ENCODE measurements at regions not wholly inside any gene's neighbourhood (a gene's known extent, or its start where the extent isn't known, plus 50 kb on each side); places are given as distances from the start of the nearest gene placed in this dataset.
"Not testable (repeated sequence)": the region's sequence is repeated elsewhere in the genome, so short reads cannot be mapped to it uniquely, and the experiment has no call there.

- H3K4me1 ChIP-seq (ENCODE audit: control insufficient read depth in 2 of 2, insufficient read depth in 2 of 2, low read length in 1 of 2) = no peaks in the 10 kb centered on the region
- no peak overlapping the region for H3K4me3 ChIP-seq (ENCODE audit: low read depth in 1 of 2, low read length in 2 of 2)
- WGBS, 2 donors = 85 to 93% methylated on average over 4 of the region's 4 CpGs
- H3K36me3 ChIP-seq (ENCODE audit: control insufficient read depth in 2 of 2, insufficient read depth in 2 of 2, low read length in 1 of 2) = no peaks in the 10 kb centered on the region
- H3K27ac ChIP-seq (ENCODE audit: low read depth in 2 of 2, low read length in 1 of 2) = no peak overlapping the region
- no peaks in the 10 kb centered on the region for H3K9me3 ChIP-seq (ENCODE audit: control insufficient read depth in 2 of 2, insufficient read depth in 1 of 2, low read depth in 1 of 2, low read length in 1 of 2)
- H3K27me3 ChIP-seq (ENCODE audit: control insufficient read depth in 1 of 2, insufficient read depth in 2 of 2, low read length in 2 of 2) = no peaks in the 10 kb centered on the region
Observed at GRCh38 chr6:125647391-125647790, 102.0 kb upstream of the HEY2 start.

DNA sequence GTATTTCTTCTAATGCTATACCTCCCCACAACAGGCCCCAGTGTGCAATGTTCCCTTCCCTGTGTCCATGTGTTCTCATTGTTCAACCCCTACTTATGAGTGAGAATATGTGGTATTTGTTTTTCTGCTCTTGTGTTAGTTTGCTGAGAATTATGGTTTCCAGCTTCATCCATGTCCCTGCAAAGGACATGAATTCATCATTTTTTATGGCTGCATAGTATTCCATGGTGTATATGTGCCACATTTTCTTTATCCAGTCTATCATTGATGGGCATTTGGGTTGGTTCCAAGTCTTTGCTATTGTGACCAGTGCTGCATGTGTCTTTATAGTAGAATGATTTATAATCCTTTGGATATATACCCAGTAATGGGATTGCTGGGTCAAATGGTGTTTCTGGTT lies 95.7 kb upstream of the HEY2 start:
- H3K9me3 ChIP-seq (ENCODE audit: control insufficient read depth in 2 of 2, insufficient read depth in 1 of 2, low read depth in 1 of 2, low read length in 1 of 2); H3K4me3 ChIP-seq (ENCODE audit: low read depth in 1 of 2, low read length in 2 of 2); H3K27ac ChIP-seq (ENCODE audit: low read depth in 2 of 2, low read length in 1 of 2); H3K36me3 ChIP-seq (ENCODE audit: control insufficient read depth in 2 of 2, insufficient read depth in 2 of 2, low read length in 1 of 2); H3K4me1 ChIP-seq (ENCODE audit: control insufficient read depth in 2 of 2, insufficient read depth in 2 of 2, low read length in 1 of 2); H3K27me3 ChIP-seq (ENCODE audit: control insufficient read depth in 1 of 2, insufficient read depth in 2 of 2, low read length in 2 of 2): not testable (repeated sequence)

GRCh38 chr6:125655511-125655910 lies 93.9 kb upstream of the HEY2 start:
- WGBS, 2 donors = 67 to 72% methylated on average over 1 of the region's 1 CpG
- Histone ChIP-seq H3K27ac (ENCODE audit: low read depth in 2 of 2, low read length in 1 of 2) (no peak overlapping the region), H3K27me3 (ENCODE audit: control insufficient read depth in 1 of 2, insufficient read depth in 2 of 2, low read length in 2 of 2) (no peaks in the 10 kb centered on the region), H3K4me3 (ENCODE audit: low read depth in 1 of 2, low read length in 2 of 2) (no peak overlapping the region), H3K4me1 (ENCODE audit: control insufficient read depth in 2 of 2, insufficient read depth in 2 of 2, low read length in 1 of 2) (no peaks in the 10 kb centered on the region), H3K9me3 (ENCODE audit: control insufficient read depth in 2 of 2, insufficient read depth in 1 of 2, low read depth in 1 of 2, low read length in 1 of 2) (no peaks in the 10 kb centered on the region), H3K36me3 (ENCODE audit: control insufficient read depth in 2 of 2, insufficient read depth in 2 of 2, low read length in 1 of 2) (no peaks in the 10 kb centered on the region)

GRCh38 chr6:125656287-125656870 lies 93.1 kb upstream of the HEY2 start:
- Histone ChIP-seq H3K9me3 (ENCODE audit: control insufficient read depth in 2 of 2, insufficient read depth in 1 of 2, low read depth in 1 of 2, low read length in 1 of 2) (no peaks in the 10 kb centered on the region), H3K4me3 (ENCODE audit: low read depth in 1 of 2, low read length in 2 of 2) (no peak overlapping the region), H3K27me3 (ENCODE audit: control insufficient read depth in 1 of 2, insufficient read depth in 2 of 2, low read length in 2 of 2) (no peaks in the 10 kb centered on the region), H3K27ac (ENCODE audit: low read depth in 2 of 2, low read length in 1 of 2) (no peak overlapping the region), H3K36me3 (ENCODE audit: control insufficient read depth in 2 of 2, insufficient read depth in 2 of 2, low read length in 1 of 2) (no peaks in the 10 kb centered on the region), H3K4me1 (ENCODE audit: control insufficient read depth in 2 of 2, insufficient read depth in 2 of 2, low read length in 1 of 2) (no peaks in the 10 kb centered on the region)
- WGBS, 2 donors = 47 to 53% methylated on average over 5 of the region's 5 CpGs

GRCh38 chr6:125658136-125658535 lies 91.3 kb upstream of the HEY2 start:
- H3K4me1 ChIP-seq (ENCODE audit: control insufficient read depth in 2 of 2, insufficient read depth in 2 of 2, low read length in 1 of 2) = no peaks in the 10 kb centered on the region
- 78 to 82% methylated on average over 5 of the region's 5 CpGs for WGBS, 2 donors
- H3K27me3 ChIP-seq (ENCODE audit: control insufficient read depth in 1 of 2, insufficient read depth in 2 of 2, low read length in 2 of 2) = no peaks in the 10 kb centered on the region
- H3K36me3 ChIP-seq (ENCODE audit: control insufficient read depth in 2 of 2, insufficient read depth in 2 of 2, low read length in 1 of 2) = no peaks in the 10 kb centered on the region
- no peak overlapping the region for H3K4me3 ChIP-seq (ENCODE audit: low read depth in 1 of 2, low read length in 2 of 2)
- no peak overlapping the region for H3K27ac ChIP-seq (ENCODE audit: low read depth in 2 of 2, low read length in 1 of 2)
- H3K9me3 ChIP-seq (ENCODE audit: control insufficient read depth in 2 of 2, insufficient read depth in 1 of 2, low read depth in 1 of 2, low read length in 1 of 2) = no peaks in the 10 kb centered on the region

DNA sequence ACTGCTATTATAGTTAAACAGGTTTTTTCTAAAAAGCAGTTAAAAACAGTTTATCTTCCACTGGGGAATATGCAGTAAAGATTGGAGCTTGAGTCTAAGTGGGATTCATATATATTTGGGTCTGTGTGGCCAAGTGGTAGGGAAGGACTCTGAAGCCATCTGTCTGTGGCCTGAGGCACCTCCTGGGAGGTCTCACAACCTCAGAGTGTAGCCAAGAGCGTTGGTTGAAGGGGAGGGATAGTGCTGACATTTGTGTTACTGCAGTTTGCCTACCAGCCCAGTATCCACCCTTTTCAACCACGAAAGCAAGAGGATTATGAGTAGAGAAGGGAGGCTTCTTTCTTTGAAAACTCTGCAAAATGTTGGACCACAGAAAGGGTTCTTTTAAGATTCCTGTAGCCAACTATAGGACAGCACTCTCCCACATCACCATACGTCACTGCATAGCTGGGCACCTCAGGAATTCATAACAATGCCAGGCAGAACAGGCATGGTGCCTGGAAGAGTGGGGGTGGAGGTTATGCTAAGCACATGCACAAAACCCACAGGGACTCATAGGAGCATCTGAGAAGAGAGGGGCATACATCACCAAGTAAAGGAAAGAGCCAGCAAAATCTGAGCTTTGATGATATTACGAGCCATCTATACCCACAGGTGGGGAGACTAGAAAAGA lies 90.5 kb upstream of the HEY2 start:
- Histone ChIP-seq H3K36me3 (ENCODE audit: control insufficient read depth in 2 of 2, insufficient read depth in 2 of 2, low read length in 1 of 2) (no peaks in the 10 kb centered on the region), H3K9me3 (ENCODE audit: control insufficient read depth in 2 of 2, insufficient read depth in 1 of 2, low read depth in 1 of 2, low read length in 1 of 2) (no peaks in the 10 kb centered on the region), H3K4me1 (ENCODE audit: control insufficient read depth in 2 of 2, insufficient read depth in 2 of 2, low read length in 1 of 2) (no peaks in the 10 kb centered on the region), H3K27me3 (ENCODE audit: control insufficient read depth in 1 of 2, insufficient read depth in 2 of 2, low read length in 2 of 2) (no peaks in the 10 kb centered on the region), H3K27ac (ENCODE audit: low read depth in 2 of 2, low read length in 1 of 2) (no peak overlapping the region), H3K4me3 (ENCODE audit: low read depth in 1 of 2, low read length in 2 of 2) (no peak overlapping the region)
- 66 to 73% methylated on average over 4 of the region's 4 CpGs for WGBS, 2 donors

GRCh38 chr6:125659887-125660286 lies 89.5 kb upstream of the HEY2 start:
- WGBS, 2 donors = 91 to 98% methylated on average over 1 of the region's 1 CpG
- no peak overlapping the region for H3K27ac ChIP-seq (ENCODE audit: low read depth in 2 of 2, low read length in 1 of 2)
- H3K9me3 ChIP-seq (ENCODE audit: control insufficient read depth in 2 of 2, insufficient read depth in 1 of 2, low read depth in 1 of 2, low read length in 1 of 2) = no peaks in the 10 kb centered on the region
- no peaks in the 10 kb centered on the region for H3K4me1 ChIP-seq (ENCODE audit: control insufficient read depth in 2 of 2, insufficient read depth in 2 of 2, low read length in 1 of 2)
- H3K27me3 ChIP-seq (ENCODE audit: control insufficient read depth in 1 of 2, insufficient read depth in 2 of 2, low read length in 2 of 2) = no peaks in the 10 kb centered on the region
- no peak overlapping the region for H3K4me3 ChIP-seq (ENCODE audit: low read depth in 1 of 2, low read length in 2 of 2)
- H3K36me3 ChIP-seq (ENCODE audit: control insufficient read depth in 2 of 2, insufficient read depth in 2 of 2, low read length in 1 of 2) = no peaks in the 10 kb centered on the region

DNA sequence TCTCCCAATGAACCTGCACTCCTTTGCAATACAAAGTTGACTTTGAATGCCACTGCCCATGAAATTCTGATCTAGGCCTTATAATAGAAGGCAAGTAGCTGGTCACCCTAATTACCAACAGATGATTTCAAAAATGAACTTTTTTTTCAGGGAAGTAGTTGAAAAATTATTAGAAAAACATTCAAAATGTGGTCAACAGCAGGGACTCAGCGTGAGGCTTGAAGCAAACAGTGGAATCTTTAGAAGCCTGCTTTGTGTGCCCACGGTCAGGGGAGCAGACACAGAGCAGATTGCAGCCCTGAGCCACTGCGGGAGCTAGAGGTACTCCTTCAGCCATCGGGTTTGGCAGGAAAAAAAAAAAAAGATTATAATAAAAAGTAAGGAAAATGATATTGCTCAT lies 87.1 kb upstream of the HEY2 start:
- Histone ChIP-seq H3K27ac (ENCODE audit: low read depth in 2 of 2, low read length in 1 of 2) (no peak overlapping the region), H3K9me3 (ENCODE audit: control insufficient read depth in 2 of 2, insufficient read depth in 1 of 2, low read depth in 1 of 2, low read length in 1 of 2) (no peaks in the 10 kb centered on the region), H3K4me1 (ENCODE audit: control insufficient read depth in 2 of 2, insufficient read depth in 2 of 2, low read length in 1 of 2) (no peaks in the 10 kb centered on the region), H3K36me3 (ENCODE audit: control insufficient read depth in 2 of 2, insufficient read depth in 2 of 2, low read length in 1 of 2) (no peaks in the 10 kb centered on the region), H3K27me3 (ENCODE audit: control insufficient read depth in 1 of 2, insufficient read depth in 2 of 2, low read length in 2 of 2) (no peaks in the 10 kb centered on the region), H3K4me3 (ENCODE audit: low read depth in 1 of 2, low read length in 2 of 2) (no peak overlapping the region)
- WGBS, 2 donors = 58 to 73% methylated on average over 4 of the region's 4 CpGs

GRCh38 chr6:125665295-125665814 lies 84.1 kb upstream of the HEY2 start:
- 78% methylated on average over 5 of the region's 5 CpGs for WGBS, 2 donors
- Histone ChIP-seq H3K4me1 (ENCODE audit: control insufficient read depth in 2 of 2, insufficient read depth in 2 of 2, low read length in 1 of 2) (no peaks in the 10 kb centered on the region), H3K9me3 (ENCODE audit: control insufficient read depth in 2 of 2, insufficient read depth in 1 of 2, low read depth in 1 of 2, low read length in 1 of 2) (no peaks in the 10 kb centered on the region), H3K27ac (ENCODE audit: low read depth in 2 of 2, low read length in 1 of 2) (no peak overlapping the region), H3K36me3 (ENCODE audit: control insufficient read depth in 2 of 2, insufficient read depth in 2 of 2, low read length in 1 of 2) (no peaks in the 10 kb centered on the region), H3K27me3 (ENCODE audit: control insufficient read depth in 1 of 2, insufficient read depth in 2 of 2, low read length in 2 of 2) (no peaks in the 10 kb centered on the region), H3K4me3 (ENCODE audit: low read depth in 1 of 2, low read length in 2 of 2) (no peak overlapping the region)

DNA sequence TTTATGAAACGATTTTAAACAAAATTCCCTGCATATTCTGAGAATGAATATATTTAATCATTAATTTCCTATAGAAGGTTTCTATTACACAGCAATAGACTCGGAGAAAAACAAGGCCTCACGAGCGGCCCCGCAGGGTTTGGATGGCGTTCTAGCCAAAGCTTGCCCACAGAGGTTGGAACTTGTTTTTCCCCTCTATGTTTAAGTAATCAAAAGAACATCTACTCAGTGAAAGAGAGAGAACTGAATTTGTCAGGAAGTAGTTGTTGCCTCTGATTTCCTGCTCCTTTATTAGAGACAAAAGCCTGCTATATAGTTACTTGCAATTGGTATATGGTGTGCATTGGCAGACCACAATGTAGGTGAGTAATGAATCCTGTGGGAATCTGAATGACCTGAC lies 82.1 kb upstream of the HEY2 start:
- no peaks in the 10 kb centered on the region for H3K4me1 ChIP-seq (ENCODE audit: control insufficient read depth in 2 of 2, insufficient read depth in 2 of 2, low read length in 1 of 2)
- H3K9me3 ChIP-seq (ENCODE audit: control insufficient read depth in 2 of 2, insufficient read depth in 1 of 2, low read depth in 1 of 2, low read length in 1 of 2) = no peaks in the 10 kb centered on the region
- no peaks in the 10 kb centered on the region for H3K36me3 ChIP-seq (ENCODE audit: control insufficient read depth in 2 of 2, insufficient read depth in 2 of 2, low read length in 1 of 2)
- H3K27ac ChIP-seq (ENCODE audit: low read depth in 2 of 2, low read length in 1 of 2) = no peak overlapping the region
- no peak overlapping the region for H3K4me3 ChIP-seq (ENCODE audit: low read depth in 1 of 2, low read length in 2 of 2)
- WGBS, 2 donors = 55 to 70% methylated on average over 6 of the region's 6 CpGs
- no peaks in the 10 kb centered on the region for H3K27me3 ChIP-seq (ENCODE audit: control insufficient read depth in 1 of 2, insufficient read depth in 2 of 2, low read length in 2 of 2)

Data from esophagus (tissue), 2 donors.